Caco-2 (cell line): ENCODE measurements at regions not wholly inside any gene's neighbourhood (a gene's known extent, or its start where the extent isn't known, plus 50 kb on each side); places are given as distances from the start of the nearest gene placed in this dataset.

Experiments
- BruUV-seq: library from RNA; stranded (reverse); fragments of 400-500 nt; replicated peaks from 2 replicates; lab custom pipeline; 2021; lab: Mats Ljungman, UMichigan
- CTCF ChIA-PET: fragments of 300-600 bp; sonication (Branson Sonifier 250); formaldehyde crosslinking; loops from one replicate; lab custom pipeline; 2022; ENCODE audit warnings: antibody characterized with exemption; lab: Charles Lee
- POLR2A ChIA-PET: fragments of 300-600 bp; sonication (Branson Sonifier 250); formaldehyde crosslinking; loops from one replicate; lab custom pipeline; 2022; ENCODE audit warnings: antibody characterized with exemption; lab: Charles Lee
- DNase-seq, 2 experiments: peaks; one replicate each; pipeline versions ENCODE4 v3.0.0 to v3.0.0-alpha.2; 2020 to 2022
- H3K27me3 ChIP-seq: replicated peaks from 2 replicates; pipeline ENCODE4 v1.6.0; 2011; ENCODE audit warnings: low read length; ENCODE audit not compliant: control insufficient read depth, insufficient read depth
- H3K36me3 ChIP-seq: 2 replicates; pipeline ENCODE4 v1.5.1; 2011; ENCODE audit warnings: low read length; ENCODE audit not compliant: control insufficient read depth, insufficient read depth
- H3K4me1 ChIP-seq: fragments of 250-450 bp; sonication (Bioruptor Pico); 2 replicates; pipeline ENCODE4 v1.5.1; 2020; ENCODE audit warnings: mild to moderate bottlenecking
- H3K4me3 ChIP-seq: 2 replicates; pipeline ENCODE4 v1.5.1; 2011; ENCODE audit warnings: low read depth, mild to moderate bottlenecking, control low read depth, low read length
- H3K9me3 ChIP-seq: fragments of 250-450 bp; sonication (Bioruptor Pico); 2 replicates; pipeline ENCODE4 v1.5.1; 2020; ENCODE audit warnings: mild to moderate bottlenecking, moderate library complexity
- H3K27ac Mint-ChIP-seq: one replicate; pipeline ENCODE4 v1.8.0; 2022; ENCODE audit warnings: mixed read lengths; ENCODE audit not compliant: unreplicated experiment
- H3K27me3 Mint-ChIP-seq: one replicate; pipeline ENCODE4 v1.8.0; 2022; ENCODE audit warnings: mixed read lengths; ENCODE audit not compliant: insufficient read depth, unreplicated experiment
- H3K36me3 Mint-ChIP-seq: one replicate; pipeline ENCODE4 v1.8.0; 2022; ENCODE audit warnings: mild to moderate bottlenecking, mixed read lengths; ENCODE audit not compliant: insufficient read depth, unreplicated experiment
- H3K4me1 Mint-ChIP-seq: one replicate; pipeline ENCODE4 v1.8.0; 2022; ENCODE audit warnings: low read depth, mixed read lengths; ENCODE audit not compliant: unreplicated experiment
- H3K4me3 Mint-ChIP-seq: one replicate; pipeline ENCODE4 v1.8.0; 2022; ENCODE audit warnings: mild to moderate bottlenecking, moderate library complexity, mixed read lengths; ENCODE audit not compliant: unreplicated experiment
- H3K9me3 Mint-ChIP-seq: one replicate; pipeline ENCODE4 v1.8.0; 2022; ENCODE audit warnings: mixed read lengths; ENCODE audit not compliant: unreplicated experiment
- intact Hi-C: fragments of 100-400 bp; cut with micrococcal nuclease; formaldehyde crosslinking; loops from one replicate; pipeline ENCODE4 v1.10.0; 2022; ENCODE audit not compliant: unreplicated experiment
- TF ChIP-seq, protein P1 (sequence below), 2 experiments: fragments of 200-600 bp in 1 of 2; IDR thresholded peaks; 1 replicate in 1 of 2; 2 replicates in 1 of 2; pipeline versions ENCODE4 v1.5.1 to v1.8.0; 2011 to 2022; ENCODE audit warnings: antibody characterized with exemption in 1 of 2, control low read depth in 1 of 2, inconsistent platforms in 1 of 2, low read depth in 1 of 2, low read length in 1 of 2, mild to moderate bottlenecking in 1 of 2, moderate library complexity in 1 of 2; ENCODE audit not compliant: insufficient read depth in 1 of 2, severe bottlenecking in 1 of 2, unreplicated experiment in 1 of 2

DNA sequence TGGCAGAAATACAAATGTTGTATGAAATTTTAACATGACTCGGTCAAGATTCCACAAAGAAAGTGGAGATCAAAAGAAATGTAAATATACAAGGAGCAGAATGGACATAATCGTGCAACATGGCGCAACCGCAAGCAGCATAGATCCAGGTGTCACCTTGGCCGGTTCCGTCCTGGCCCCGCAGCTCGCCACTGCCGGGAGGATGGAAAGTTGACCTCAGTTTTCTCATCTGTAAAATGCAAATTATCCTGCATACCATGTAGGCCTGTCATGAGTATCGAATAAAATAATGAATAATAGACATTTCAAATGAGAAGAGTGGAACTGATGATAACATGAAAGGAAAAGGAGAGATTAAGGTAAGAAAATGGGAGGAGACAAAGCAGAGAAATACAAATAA is 427.3 kb upstream of the SMIM21 start:
- no peaks in the 10 kb centered on the region for H3K36me3 Mint-ChIP-seq
- no peaks in the 10 kb centered on the region for H3K9me3 Mint-ChIP-seq
- no TSS peak for BruUV-seq
- no peaks in the 10 kb centered on the region for H3K4me1 Mint-ChIP-seq
- H3K4me3 Mint-ChIP-seq: no peak overlapping the region
- H3K4me3 ChIP-seq: no peak overlapping the region
- ChIA-PET POLR2A (no interaction called here), CTCF (no interaction called here)
- no peak for DNase-seq
- intact Hi-C loops: no loop called here
- H3K27me3 Mint-ChIP-seq: peaks cover 4% of the 10 kb centered on the region
- TF ChIP-seq, protein P1, sequence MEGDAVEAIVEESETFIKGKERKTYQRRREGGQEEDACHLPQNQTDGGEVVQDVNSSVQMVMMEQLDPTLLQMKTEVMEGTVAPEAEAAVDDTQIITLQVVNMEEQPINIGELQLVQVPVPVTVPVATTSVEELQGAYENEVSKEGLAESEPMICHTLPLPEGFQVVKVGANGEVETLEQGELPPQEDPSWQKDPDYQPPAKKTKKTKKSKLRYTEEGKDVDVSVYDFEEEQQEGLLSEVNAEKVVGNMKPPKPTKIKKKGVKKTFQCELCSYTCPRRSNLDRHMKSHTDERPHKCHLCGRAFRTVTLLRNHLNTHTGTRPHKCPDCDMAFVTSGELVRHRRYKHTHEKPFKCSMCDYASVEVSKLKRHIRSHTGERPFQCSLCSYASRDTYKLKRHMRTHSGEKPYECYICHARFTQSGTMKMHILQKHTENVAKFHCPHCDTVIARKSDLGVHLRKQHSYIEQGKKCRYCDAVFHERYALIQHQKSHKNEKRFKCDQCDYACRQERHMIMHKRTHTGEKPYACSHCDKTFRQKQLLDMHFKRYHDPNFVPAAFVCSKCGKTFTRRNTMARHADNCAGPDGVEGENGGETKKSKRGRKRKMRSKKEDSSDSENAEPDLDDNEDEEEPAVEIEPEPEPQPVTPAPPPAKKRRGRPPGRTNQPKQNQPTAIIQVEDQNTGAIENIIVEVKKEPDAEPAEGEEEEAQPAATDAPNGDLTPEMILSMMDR (IDR thresholded peaks at IDR 0.05; ENCODE audit: insufficient read depth in 1 of 2, low read depth in 1 of 2, low read length in 1 of 2, severe bottlenecking in 1 of 2, unreplicated experiment in 1 of 2): no peak
- no peak overlapping the region for H3K27ac Mint-ChIP-seq
- H3K9me3 ChIP-seq: no peaks in the 10 kb centered on the region
- H3K36me3 ChIP-seq: no peaks in the 10 kb centered on the region
- H3K4me1 ChIP-seq: no peaks in the 10 kb centered on the region
- no peaks in the 10 kb centered on the region for H3K27me3 ChIP-seq

DNA sequence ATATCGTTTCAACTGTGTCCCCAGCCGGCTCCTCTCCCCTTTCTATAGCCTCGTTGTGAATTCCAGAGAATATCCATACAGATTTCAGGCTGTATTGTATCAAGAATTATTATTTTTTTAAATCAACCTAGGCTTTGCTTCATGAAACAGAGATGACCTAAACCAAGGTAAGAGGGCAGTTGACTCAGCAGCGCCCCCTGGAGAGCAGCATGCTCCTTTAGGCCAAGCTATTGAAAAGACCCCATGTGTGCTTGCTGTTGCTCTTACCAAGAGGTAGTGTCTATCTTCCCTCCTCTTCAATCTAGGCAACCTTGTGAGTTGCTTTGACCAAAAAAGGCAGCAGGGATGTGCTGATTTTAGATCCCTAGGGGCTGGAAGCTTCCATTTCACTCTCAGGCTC is 426.7 kb upstream of the SMIM21 start:
- Mint-ChIP-seq H3K4me3 (no peak overlapping the region), H3K9me3 (no peaks in the 10 kb centered on the region), H3K27me3 (peaks cover 4% of the 10 kb centered on the region), H3K4me1 (no peaks in the 10 kb centered on the region), H3K27ac (no peak overlapping the region), H3K36me3 (no peaks in the 10 kb centered on the region)
- H3K9me3 ChIP-seq: no peaks in the 10 kb centered on the region
- no peaks in the 10 kb centered on the region for H3K27me3 ChIP-seq
- BruUV-seq: no TSS peak
- no peaks in the 10 kb centered on the region for H3K4me1 ChIP-seq
- POLR2A ChIA-PET: no interaction called here
- H3K36me3 ChIP-seq: no peaks in the 10 kb centered on the region
- intact Hi-C loops: no loop called here
- no peak overlapping the region for H3K4me3 ChIP-seq
- CTCF ChIA-PET: no interaction called here
- TF ChIP-seq, protein P1 (IDR thresholded peaks at IDR 0.05; ENCODE audit: insufficient read depth in 1 of 2, low read depth in 1 of 2, low read length in 1 of 2, severe bottlenecking in 1 of 2, unreplicated experiment in 1 of 2): peak in 1 of 2 experiments; percentile 13
- DNase-seq: peak in 1 of 2 experiments; percentile 3

DNA sequence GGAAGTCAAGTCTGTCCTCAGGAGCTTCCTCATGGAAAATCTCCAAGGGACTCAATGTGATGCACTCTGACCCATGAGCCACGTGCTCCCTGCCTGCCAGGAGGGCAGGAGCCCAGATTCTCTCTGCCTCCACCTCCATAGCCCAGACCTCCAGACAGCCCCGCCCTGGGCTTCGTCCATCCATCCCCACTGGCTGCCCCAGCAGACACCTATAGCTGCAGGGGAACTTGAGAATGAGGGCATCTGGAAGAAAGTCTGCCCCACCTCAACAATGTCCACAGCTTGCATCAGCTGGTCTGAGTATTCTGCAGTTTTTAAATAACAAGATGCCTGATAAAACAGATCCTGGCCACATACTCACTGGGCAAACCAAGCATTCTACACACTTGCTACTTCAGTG is 418.8 kb upstream of the SMIM21 start:
- POLR2A ChIA-PET: no interaction called here
- BruUV-seq: no TSS peak
- intact Hi-C loops: no loop called here
- no peaks in the 10 kb centered on the region for H3K9me3 Mint-ChIP-seq
- no peaks in the 10 kb centered on the region for H3K36me3 ChIP-seq
- no peaks in the 10 kb centered on the region for H3K27me3 ChIP-seq
- no peaks in the 10 kb centered on the region for H3K4me1 ChIP-seq
- H3K27me3 Mint-ChIP-seq: no peaks in the 10 kb centered on the region
- H3K4me1 Mint-ChIP-seq: no peaks in the 10 kb centered on the region
- CTCF ChIA-PET: no interaction called here
- no peak overlapping the region for H3K4me3 Mint-ChIP-seq
- no peaks in the 10 kb centered on the region for H3K9me3 ChIP-seq
- TF ChIP-seq, protein P1 (IDR thresholded peaks at IDR 0.05; ENCODE audit: insufficient read depth in 1 of 2, low read depth in 1 of 2, low read length in 1 of 2, severe bottlenecking in 1 of 2, unreplicated experiment in 1 of 2): no peak
- H3K36me3 Mint-ChIP-seq: no peaks in the 10 kb centered on the region
- H3K4me3 ChIP-seq: no peak overlapping the region
- H3K27ac Mint-ChIP-seq: no peak overlapping the region
- no peak for DNase-seq
